SU-DHL-6 (cell line): ENCODE measurements at regions not wholly inside any gene's neighbourhood (a gene's known extent, or its start where the extent isn't known, plus 50 kb on each side); places are given as distances from the start of the nearest gene placed in this dataset.

Source experiments
- CTCF ChIP-seq: fragments of 200-600 bp; sonication (generic); IDR thresholded peaks from one replicate; pipeline ENCODE4 v1.5.1; 2017; ENCODE audit warnings: antibody characterized with exemption, mild to moderate bottlenecking, low read length, moderate library complexity; ENCODE audit not compliant: insufficient read depth, poor library complexity, severe bottlenecking
- EZH2phosphoT487 ChIP-seq: fragments of 200-600 bp; sonication (generic), shearing (Covaris generic); conservative IDR thresholded peaks from 2 replicates; pipeline ENCODE4 v1.6.1; 2018; ENCODE audit warnings: mild to moderate bottlenecking, antibody characterized with exemption, low read length, moderate library complexity, mixed read lengths

GRCh38 chr7:96539471-96539870, 170.2 kb downstream of the SEM1 start:
- TF ChIP-seq CTCF: no peak
- no peak for TF ChIP-seq EZH2phosphoT487
